Tibial artery (tissue), 4 donors: ENCODE measurements at regions not wholly inside any gene's neighbourhood (a gene's known extent, or its start where the extent isn't known, plus 50 kb on each side); places are given as distances from the start of the nearest gene placed in this dataset.

ENCODE experiments used
- DNase-seq, 2 donors: peaks; one replicate each; pipeline ENCODE4 v3.0.0-alpha.2; 2019
- H3K27ac ChIP-seq, 2 donors: fragments of 200-600 bp; sonication (generic) in 1 of 2; 1 replicate in 1 of 2; 2 replicates in 1 of 2; pipeline ENCODE4 v1.5.1; 2018 to 2019; ENCODE audit warnings: mild to moderate bottlenecking in 1 of 2
- H3K27me3 ChIP-seq, 2 donors: fragments of 200-600 bp; sonication (generic) in 1 of 2; one replicate each; pipeline versions ENCODE4 v1.5.1 to v1.6.0; 2016 to 2019
- H3K36me3 ChIP-seq, 3 donors: fragments of 200-600 bp; sonication (generic) in 2 of 3; one replicate each; pipeline ENCODE4 v1.5.1; 2016 to 2019; ENCODE audit warnings: mild to moderate bottlenecking in 2 of 3
- H3K4me1 ChIP-seq, 4 donors: fragments of 200-600 bp; sonication (generic) in 2 of 4; 1 replicate in 3 of 4; 2 replicates in 1 of 4; pipeline ENCODE4 v1.5.1; 2016 to 2019
- H3K4me3 ChIP-seq, 2 donors: fragments of 200-600 bp; sonication (generic) in 1 of 2; 1 replicate in 1 of 2; 2 replicates in 1 of 2; pipeline ENCODE4 v1.5.1; 2018 to 2019; ENCODE audit warnings: mild to moderate bottlenecking in 2 of 2
- H3K9me3 ChIP-seq, 3 donors: fragments of 200-600 bp; sonication (generic) in 1 of 3; one replicate each; pipeline ENCODE4 v1.5.1; 2016 to 2019
- CTCF ChIP-seq, 2 experiments: fragments of 200-600 bp in 1 of 2; fragments of 450-650 bp in 1 of 2; IDR thresholded peaks; one replicate each; pipeline ENCODE4 v1.5.1; 2017 to 2019; ENCODE audit warnings: antibody characterized with exemption in 2 of 2, mild to moderate bottlenecking in 1 of 2, moderate library complexity in 1 of 2
- intact Hi-C: fragments of 100-400 bp; cut with DNase I; formaldehyde crosslinking; loops from one replicate; pipeline ENCODE4 v1.15.0; 2023; ENCODE audit warnings: low total_unique reads

GRCh38 chr3:1513662-1514061 lies 420.8 kb downstream of the CNTN6 start:
- intact Hi-C loops: no loop called here
- no peak for TF ChIP-seq CTCF (IDR thresholded peaks at IDR 0.05)
- no peak for DNase-seq

GRCh38 chr3:1515882-1516281 lies 423.1 kb downstream of the CNTN6 start:
- Histone ChIP-seq H3K36me3 (no peaks in the 10 kb centered on the region), H3K4me3 (no peak overlapping the region), H3K9me3 (no peaks in the 10 kb centered on the region), H3K27me3 (no peaks in the 10 kb centered on the region), H3K27ac (no peak overlapping the region), H3K4me1 (no peaks in the 10 kb centered on the region)
- no peak for DNase-seq
- no peak for TF ChIP-seq CTCF (IDR thresholded peaks at IDR 0.05)
- intact Hi-C loops: no loop called here

More at GRCh38 chr3:1513662-1514061, 420.8 kb downstream of the CNTN6 start:
- H3K9me3 ChIP-seq: no peaks in the 10 kb centered on the region
- H3K27ac ChIP-seq: no peak overlapping the region
- H3K36me3 ChIP-seq: no peaks in the 10 kb centered on the region
- no peaks in the 10 kb centered on the region for H3K27me3 ChIP-seq
- H3K4me3 ChIP-seq: no peak overlapping the region
- no peaks in the 10 kb centered on the region for H3K4me1 ChIP-seq

DNA sequence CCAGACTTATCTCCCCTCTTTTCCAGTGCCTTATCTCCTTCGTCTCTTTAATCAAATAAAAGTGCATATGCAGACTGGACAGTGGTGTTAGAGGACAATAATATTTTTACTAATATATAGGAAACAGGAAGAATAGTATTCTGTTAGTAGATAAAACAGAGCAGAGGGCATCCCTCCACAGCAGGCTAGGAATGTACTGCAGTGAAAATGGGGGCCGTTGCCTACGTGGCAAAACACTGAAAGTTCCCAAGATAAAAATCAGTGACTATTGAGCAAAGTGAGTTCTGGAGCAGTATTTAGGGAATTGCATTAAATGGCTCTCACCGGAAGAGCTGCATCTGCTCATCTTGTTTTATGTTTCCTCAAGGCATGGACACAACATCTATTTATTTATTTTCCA lies 435.0 kb downstream of the CNTN6 start:
- DNase-seq: no peak
- Histone ChIP-seq H3K4me1 (no peaks in the 10 kb centered on the region), H3K27me3 (no peaks in the 10 kb centered on the region), H3K36me3 (no peaks in the 10 kb centered on the region), H3K9me3 (no peaks in the 10 kb centered on the region), H3K27ac (no peak overlapping the region), H3K4me3 (no peak overlapping the region)
- intact Hi-C loops: no loop called here
- TF ChIP-seq CTCF (IDR thresholded peaks at IDR 0.05): no peak

DNA sequence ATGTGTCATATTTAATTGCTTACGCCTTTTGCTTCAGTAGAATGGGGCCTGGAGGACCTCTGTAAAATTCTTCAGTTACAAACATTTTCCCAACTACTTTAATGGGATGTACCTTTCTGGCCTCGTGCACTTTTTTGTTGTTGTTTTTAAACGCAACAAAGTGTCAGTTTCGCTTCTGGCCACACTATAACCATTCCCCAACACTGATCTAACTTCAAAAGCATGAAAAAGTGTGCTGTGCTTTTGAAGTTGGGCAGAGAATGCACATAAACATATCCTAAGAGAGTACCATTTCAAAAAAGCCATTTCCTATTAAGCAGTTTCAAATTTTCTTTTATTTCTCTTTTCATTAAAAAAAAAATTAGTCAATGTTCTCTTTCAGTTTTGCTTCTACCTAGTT lies 435.8 kb downstream of the CNTN6 start:
- intact Hi-C loops: no loop called here

DNA sequence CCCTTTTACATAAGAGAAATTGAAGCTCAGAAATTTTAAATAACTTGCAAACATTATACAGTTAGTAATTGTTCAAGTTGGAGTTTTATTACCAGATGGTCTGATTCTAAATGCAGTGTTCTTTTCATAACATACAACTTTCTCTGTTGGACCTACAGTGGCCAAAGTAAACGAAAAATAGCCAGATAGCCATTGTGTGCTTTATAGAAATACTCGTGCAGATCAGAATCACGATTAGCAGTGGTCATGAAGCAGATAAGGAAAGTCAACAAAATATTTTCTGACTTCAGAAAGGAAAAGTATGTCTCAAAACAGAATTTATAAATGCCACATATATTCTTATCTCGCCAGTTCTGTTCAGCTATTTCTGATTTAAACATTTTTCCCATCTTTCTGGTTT lies 436.9 kb downstream of the CNTN6 start:
- Histone ChIP-seq H3K27ac (no peak overlapping the region), H3K27me3 (no peaks in the 10 kb centered on the region), H3K9me3 (no peaks in the 10 kb centered on the region), H3K4me3 (no peak overlapping the region), H3K36me3 (no peaks in the 10 kb centered on the region), H3K4me1 (no peaks in the 10 kb centered on the region)
- intact Hi-C loops: no loop called here
- DNase-seq: no peak
- no peak for TF ChIP-seq CTCF (IDR thresholded peaks at IDR 0.05)

More for the DNA sequence above, 435.8 kb downstream of the CNTN6 start:
- H3K9me3 ChIP-seq: no peaks in the 10 kb centered on the region
- H3K4me1 ChIP-seq: no peaks in the 10 kb centered on the region
- no peaks in the 10 kb centered on the region for H3K36me3 ChIP-seq
- H3K27me3 ChIP-seq: no peaks in the 10 kb centered on the region
- no peak for DNase-seq
- H3K27ac ChIP-seq: no peak overlapping the region
- H3K4me3 ChIP-seq: no peak overlapping the region
- TF ChIP-seq CTCF (IDR thresholded peaks at IDR 0.05): no peak

DNA sequence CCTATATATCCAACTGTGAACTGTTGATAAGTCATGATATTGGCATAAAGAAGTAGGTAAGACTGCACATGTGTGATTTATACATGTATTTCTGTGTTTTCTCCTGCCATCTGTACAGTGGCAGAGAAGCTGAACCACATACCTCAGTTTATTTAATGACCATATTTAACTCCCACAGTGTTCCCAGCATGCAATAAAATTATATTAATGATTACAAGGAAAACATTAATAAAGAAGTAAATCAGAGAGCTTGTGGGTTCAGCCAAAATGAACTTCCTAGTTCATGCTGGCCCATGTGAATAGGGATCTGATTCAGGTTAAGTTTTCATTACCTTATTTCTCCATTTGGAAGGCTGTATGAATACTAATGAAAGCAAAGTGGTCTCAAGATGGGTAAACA lies 439.2 kb downstream of the CNTN6 start:
- DNase-seq: no peak
- H3K27ac ChIP-seq: no peak overlapping the region
- TF ChIP-seq CTCF (IDR thresholded peaks at IDR 0.05): no peak
- intact Hi-C loops: no loop called here
- H3K4me1 ChIP-seq: no peaks in the 10 kb centered on the region
- H3K36me3 ChIP-seq: no peaks in the 10 kb centered on the region
- no peak overlapping the region for H3K4me3 ChIP-seq
- no peaks in the 10 kb centered on the region for H3K9me3 ChIP-seq
- no peaks in the 10 kb centered on the region for H3K27me3 ChIP-seq
